PC-3 (cell line): ENCODE measurements at regions not wholly inside any gene's neighbourhood (a gene's known extent, or its start where the extent isn't known, plus 50 kb on each side); places are given as distances from the start of the nearest gene placed in this dataset.
A peak's percentile ranks its signal among the peaks of the same experiment; 100 is the strongest.

Experiments
- ATAC-seq: fragments of 200-7000 bp; cut with Tn5 transposase; 2 replicates; pipeline ENCODE4 v1.9.1; 2020; ENCODE audit warnings: mild to moderate bottlenecking, moderate library complexity
- BruUV-seq: library from RNA; stranded (reverse); fragments of 400-500 nt; replicated peaks from 2 replicates; lab custom pipeline; 2021; lab: Mats Ljungman, UMichigan
- CTCF ChIA-PET: fragments of 300-600 bp; sonication (Branson Sonifier 250); formaldehyde crosslinking; loops from one replicate; lab custom pipeline; 2022; ENCODE audit warnings: antibody characterized with exemption; lab: Charles Lee
- POLR2A ChIA-PET: fragments of 300-600 bp; sonication (Branson Sonifier 250); formaldehyde crosslinking; loops from one replicate; lab custom pipeline; 2022; ENCODE audit warnings: antibody characterized with exemption; ENCODE audit not compliant: unreplicated experiment; lab: Charles Lee
- DNase-seq: peaks from one replicate; pipeline ENCODE4 v3.0.0-alpha.2; 2015
- H2AFZ ChIP-seq: fragments of 300-600 bp; sonication (generic); 2 replicates; pipeline ENCODE4 v1.6.0; 2016; ENCODE audit warnings: antibody characterized with exemption, low read length
- H3F3A ChIP-seq: fragments of 300-600 bp; sonication (generic); one replicate; pipeline ENCODE4 v1.6.0; 2017; ENCODE audit warnings: antibody characterized with exemption, low read length, control low read depth, mild to moderate bottlenecking; ENCODE audit not compliant: unreplicated experiment
- H3K27ac ChIP-seq: fragments of 300-600 bp; sonication (generic); 2 replicates; pipeline ENCODE4 v1.5.1; 2016; ENCODE audit warnings: mild to moderate bottlenecking, low read length
- H3K27me3 ChIP-seq: fragments of 300-600 bp; sonication (generic); 2 replicates; pipeline ENCODE4 v1.6.1; 2016; ENCODE audit warnings: low read length, mixed read lengths
- H3K36me3 ChIP-seq: fragments of 300-600 bp; sonication (generic); 2 replicates; pipeline ENCODE4 v1.6.1; 2016; ENCODE audit warnings: low read depth, mixed run types, low read length, mixed read lengths
- H3K4me1 ChIP-seq: fragments of 300-600 bp; sonication (generic); 2 replicates; pipeline ENCODE4 v1.5.1; 2016; ENCODE audit warnings: low read length; ENCODE audit not compliant: insufficient read depth
- H3K4me2 ChIP-seq: fragments of 300-600 bp; sonication (generic); 2 replicates; pipeline ENCODE4 v1.6.0; 2016; ENCODE audit warnings: low read length
- H3K4me3 ChIP-seq: fragments of 300-600 bp; sonication (generic); 2 replicates; pipeline ENCODE4 v1.5.1; 2016; ENCODE audit warnings: mild to moderate bottlenecking, low read length, mixed read lengths
- H3K79me2 ChIP-seq: fragments of 300-600 bp; sonication (generic); 2 replicates; pipeline ENCODE4 v1.6.1; 2017; ENCODE audit warnings: low read length, mixed read lengths
- H3K9ac ChIP-seq: fragments of 300-600 bp; sonication (generic); 2 replicates; pipeline ENCODE4 v1.6.0; 2016; ENCODE audit warnings: mild to moderate bottlenecking, low read length
- H3K9me2 ChIP-seq: fragments of 300-600 bp; sonication (generic); replicated peaks from 2 replicates; pipeline ENCODE4 v1.6.1; 2016; ENCODE audit warnings: mixed run types, low read length, mixed read lengths
- H3K9me3 ChIP-seq: fragments of 300-600 bp; sonication (generic); 2 replicates; pipeline ENCODE4 v1.6.1; 2016; ENCODE audit warnings: low read length, mixed read lengths
- H4K20me1 ChIP-seq: fragments of 300-600 bp; sonication (generic); 2 replicates; pipeline ENCODE4 v1.6.1; 2016; ENCODE audit warnings: low read length, mixed read lengths
- EZH2 ChIP-seq: fragments of 300-600 bp; sonication (generic); IDR thresholded peaks from one replicate; pipeline ENCODE4 v1.6.1; 2017; ENCODE audit warnings: antibody characterized with exemption, mild to moderate bottlenecking, low read length; ENCODE audit not compliant: unreplicated experiment
- EZH2phosphoT487 ChIP-seq: fragments of 300-600 bp; sonication (generic); IDR thresholded peaks from 2 replicates; pipeline ENCODE4 v1.6.1; 2018; ENCODE audit warnings: mild to moderate bottlenecking, antibody characterized with exemption, low read length, borderline replicate concordance
- intact Hi-C: fragments of 100-400 bp; cut with micrococcal nuclease; formaldehyde crosslinking; loops from 2 replicates; pipeline ENCODE4 v1.9.0; 2023
- TF ChIP-seq, protein P1 (sequence below): fragments of 300-600 bp; sonication (generic); conservative IDR thresholded peaks from 2 replicates; pipeline ENCODE4 v1.5.1; 2017; ENCODE audit warnings: antibody characterized with exemption, low read depth, mild to moderate bottlenecking, low read length

GRCh38 chr5:12095808-12096281 is 191.6 kb upstream of the CTNND2 start:
- TF ChIP-seq EZH2, result no peak
- TF ChIP-seq, protein P1, sequence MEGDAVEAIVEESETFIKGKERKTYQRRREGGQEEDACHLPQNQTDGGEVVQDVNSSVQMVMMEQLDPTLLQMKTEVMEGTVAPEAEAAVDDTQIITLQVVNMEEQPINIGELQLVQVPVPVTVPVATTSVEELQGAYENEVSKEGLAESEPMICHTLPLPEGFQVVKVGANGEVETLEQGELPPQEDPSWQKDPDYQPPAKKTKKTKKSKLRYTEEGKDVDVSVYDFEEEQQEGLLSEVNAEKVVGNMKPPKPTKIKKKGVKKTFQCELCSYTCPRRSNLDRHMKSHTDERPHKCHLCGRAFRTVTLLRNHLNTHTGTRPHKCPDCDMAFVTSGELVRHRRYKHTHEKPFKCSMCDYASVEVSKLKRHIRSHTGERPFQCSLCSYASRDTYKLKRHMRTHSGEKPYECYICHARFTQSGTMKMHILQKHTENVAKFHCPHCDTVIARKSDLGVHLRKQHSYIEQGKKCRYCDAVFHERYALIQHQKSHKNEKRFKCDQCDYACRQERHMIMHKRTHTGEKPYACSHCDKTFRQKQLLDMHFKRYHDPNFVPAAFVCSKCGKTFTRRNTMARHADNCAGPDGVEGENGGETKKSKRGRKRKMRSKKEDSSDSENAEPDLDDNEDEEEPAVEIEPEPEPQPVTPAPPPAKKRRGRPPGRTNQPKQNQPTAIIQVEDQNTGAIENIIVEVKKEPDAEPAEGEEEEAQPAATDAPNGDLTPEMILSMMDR, result no peak
- TF ChIP-seq EZH2phosphoT487, result no peak
- intact Hi-C loops, result no loop called here
- Histone ChIP-seq H3K9me2 (no peaks in the 10 kb centered on the region), H3K4me2 (no peak overlapping the region), H3K27me3 (no peaks in the 10 kb centered on the region), H3K9ac (no peak overlapping the region), H3K4me1 (0 out of 2 replicates have a peak, but pooled peaks cover 6% of the 10 kb centered on the region), H4K20me1 (no peaks in the 10 kb centered on the region), H3K79me2 (no peaks in the 10 kb centered on the region), H3K9me3 (no peaks in the 10 kb centered on the region), H2AFZ (no peak overlapping the region), H3K36me3 (no peaks in the 10 kb centered on the region), H3K4me3 (no peak overlapping the region), H3K27ac (peak overlapping the region; percentile 6; the same call in 1 of the 2 replicates), H3F3A (no peaks in the 10 kb centered on the region)
- no TSS peak for BruUV-seq
- DNase-seq (peak; percentile 42), ATAC-seq (no peak; the same call in 1 of the 2 replicates)
- ChIA-PET POLR2A (no interaction called here), CTCF (no interaction called here)

- no peak for ATAC-seq
- POLR2A ChIA-PET, result no interaction called here
- intact Hi-C loops, result no loop called here
These were observed 189.3 kb upstream of the CTNND2 start for GRCh38 chr5:12093586-12093985.

DNA sequence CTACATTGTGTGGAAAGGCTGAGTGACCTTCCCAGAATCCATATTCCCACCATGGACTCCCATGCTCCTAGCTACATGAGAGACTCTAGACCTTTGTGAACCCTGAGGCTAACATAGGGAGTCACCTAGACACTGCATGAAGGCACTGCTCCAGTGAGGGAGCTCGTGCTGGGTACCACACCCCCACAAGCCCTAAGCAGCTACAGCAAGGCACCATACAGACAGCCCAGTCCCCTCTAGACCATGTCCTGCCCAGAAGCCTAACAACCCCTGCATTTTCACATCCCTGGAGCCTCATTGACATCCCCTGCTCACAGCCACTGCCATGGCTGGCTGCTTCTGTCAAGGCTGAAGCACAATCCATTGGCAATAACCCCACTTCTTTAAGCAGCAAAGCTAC is 176.5 kb upstream of the CTNND2 start:
- no peaks in the 10 kb centered on the region for H3K9me3 ChIP-seq
- CTCF ChIA-PET, result no interaction called here
- no peaks in the 10 kb centered on the region for H3K79me2 ChIP-seq
- H3K9me2 ChIP-seq, result no peaks in the 10 kb centered on the region
- intact Hi-C loops, result no loop called here
- H3K36me3 ChIP-seq, result no peaks in the 10 kb centered on the region
- no peak for DNase-seq
- H2AFZ ChIP-seq, result no peak overlapping the region
- no peak overlapping the region for H3K27ac ChIP-seq
- no peak overlapping the region for H3K9ac ChIP-seq
- TF ChIP-seq EZH2, result no peak
- no peaks in the 10 kb centered on the region for H3K27me3 ChIP-seq
- no peaks in the 10 kb centered on the region for H3K4me1 ChIP-seq
- H3K4me3 ChIP-seq, result no peak overlapping the region
- no peaks in the 10 kb centered on the region for H3F3A ChIP-seq
- ATAC-seq, result no peak
- no peak overlapping the region for H3K4me2 ChIP-seq
- BruUV-seq, result no TSS peak
- H4K20me1 ChIP-seq, result no peaks in the 10 kb centered on the region
- POLR2A ChIA-PET, result no interaction called here

More at GRCh38 chr5:12093586-12093985, 189.3 kb upstream of the CTNND2 start:
- Histone ChIP-seq H3K9me3 (no peaks in the 10 kb centered on the region), H3K4me2 (no peak overlapping the region), H3K27ac (no peak overlapping the region), H3K79me2 (no peaks in the 10 kb centered on the region), H3K9ac (no peak overlapping the region), H2AFZ (no peak overlapping the region), H3F3A (no peaks in the 10 kb centered on the region), H4K20me1 (no peaks in the 10 kb centered on the region), H3K36me3 (no peaks in the 10 kb centered on the region), H3K9me2 (no peaks in the 10 kb centered on the region), H3K4me3 (no peak overlapping the region), H3K4me1 (0 out of 2 replicates have a peak, but pooled peaks cover 6% of the 10 kb centered on the region), H3K27me3 (no peaks in the 10 kb centered on the region)
- no TSS peak for BruUV-seq
- no peak for TF ChIP-seq EZH2
- TF ChIP-seq, protein P1, result no peak
- no peak for TF ChIP-seq EZH2phosphoT487
- CTCF ChIA-PET, result no interaction called here
- DNase-seq, result no peak
